Smooth muscle cell (in vitro differentiated cells): ENCODE measurements at regions not wholly inside any gene's neighbourhood (a gene's known extent, or its start where the extent isn't known, plus 50 kb on each side); places are given as distances from the start of the nearest gene placed in this dataset.

ENCODE experiments used
- DNase-seq: peaks from one replicate; lab custom pipeline; 2025; ENCODE audit not compliant: unreplicated experiment; lab: John Stamatoyannopoulos, UW
- H2AFZ ChIP-seq: fragments of 200-600 bp; sonication (generic); 2 replicates; pipeline ENCODE4 v1.6.0; 2016; ENCODE audit warnings: antibody characterized with exemption, low read depth, mild to moderate bottlenecking
- H3F3A ChIP-seq: fragments of 200-600 bp; sonication (generic); 2 replicates; pipeline ENCODE4 v1.6.0; 2017; ENCODE audit warnings: antibody characterized with exemption, low read depth
- H3K27ac ChIP-seq: fragments of 200-600 bp; sonication (generic); 2 replicates; pipeline ENCODE4 v1.5.1; 2016; ENCODE audit warnings: low read depth, mild to moderate bottlenecking
- H3K27me3 ChIP-seq: fragments of 200-600 bp; sonication (generic); 2 replicates; pipeline ENCODE4 v1.6.1; 2016; ENCODE audit warnings: low read depth, mild to moderate bottlenecking
- H3K36me3 ChIP-seq: fragments of 200-600 bp; sonication (generic); 2 replicates; pipeline ENCODE4 v1.5.1; 2016; ENCODE audit warnings: low read depth
- H3K4me1 ChIP-seq: fragments of 200-600 bp; sonication (generic); 2 replicates; pipeline ENCODE4 v1.5.1; 2016; ENCODE audit warnings: low read depth
- H3K4me2 ChIP-seq: fragments of 200-600 bp; sonication (generic); 2 replicates; pipeline ENCODE4 v1.6.0; 2016; ENCODE audit warnings: mild to moderate bottlenecking
- H3K4me3 ChIP-seq: fragments of 200-600 bp; sonication (generic); 2 replicates; pipeline ENCODE4 v1.5.1; 2016; ENCODE audit warnings: mild to moderate bottlenecking
- H3K79me2 ChIP-seq: fragments of 200-600 bp; sonication (generic); 2 replicates; pipeline ENCODE4 v1.6.0; 2016; ENCODE audit warnings: low read depth, mild to moderate bottlenecking
- H3K9ac ChIP-seq: fragments of 200-600 bp; sonication (generic); 2 replicates; pipeline ENCODE4 v1.6.0; 2016; ENCODE audit warnings: low read depth
- H3K9me3 ChIP-seq: fragments of 200-600 bp; sonication (generic); replicated peaks from 2 replicates; pipeline ENCODE4 v1.5.1; 2016; ENCODE audit warnings: low read depth
- H4K20me1 ChIP-seq: fragments of 200-600 bp; sonication (generic); 2 replicates; pipeline ENCODE4 v1.6.0; 2016; ENCODE audit warnings: low read depth
- WGBS: methylation state at CpG from one replicate; pipeline ENCODE4 v1.1.7; 2016; ENCODE audit warnings: low lambda C conversion rate; 5-methylcytosine and 5-hydroxymethylcytosine counted together
- TF ChIP-seq, protein P1 (sequence below): fragments of 200-600 bp; sonication (generic); IDR thresholded peaks from 2 replicates; pipeline ENCODE4 v1.5.1; 2017; ENCODE audit warnings: borderline replicate concordance, mild to moderate bottlenecking, antibody characterized with exemption; ENCODE audit not compliant: insufficient read depth, poor library complexity, severe bottlenecking

GRCh38 chr6:81988871-81989270, 236.4 kb upstream of the TENT5A start:
- Histone ChIP-seq H3K27ac (no peak overlapping the region), H3K4me3 (no peak overlapping the region), H3K79me2 (no peaks in the 10 kb centered on the region), H3K9me3 (no peaks in the 10 kb centered on the region), H3K4me2 (peak overlapping the region; percentile 4), H3K4me1 (no peaks in the 10 kb centered on the region), H3K36me3 (no peaks in the 10 kb centered on the region), H4K20me1 (no peaks in the 10 kb centered on the region), H3F3A (no peaks in the 10 kb centered on the region), H2AFZ (no peak overlapping the region), H3K27me3 (no peaks in the 10 kb centered on the region), H3K9ac (no peak overlapping the region)
- WGBS = 80% methylated on average over 3 of the region's 3 CpGs
- DNase-seq = no peak
- TF ChIP-seq, protein P1, sequence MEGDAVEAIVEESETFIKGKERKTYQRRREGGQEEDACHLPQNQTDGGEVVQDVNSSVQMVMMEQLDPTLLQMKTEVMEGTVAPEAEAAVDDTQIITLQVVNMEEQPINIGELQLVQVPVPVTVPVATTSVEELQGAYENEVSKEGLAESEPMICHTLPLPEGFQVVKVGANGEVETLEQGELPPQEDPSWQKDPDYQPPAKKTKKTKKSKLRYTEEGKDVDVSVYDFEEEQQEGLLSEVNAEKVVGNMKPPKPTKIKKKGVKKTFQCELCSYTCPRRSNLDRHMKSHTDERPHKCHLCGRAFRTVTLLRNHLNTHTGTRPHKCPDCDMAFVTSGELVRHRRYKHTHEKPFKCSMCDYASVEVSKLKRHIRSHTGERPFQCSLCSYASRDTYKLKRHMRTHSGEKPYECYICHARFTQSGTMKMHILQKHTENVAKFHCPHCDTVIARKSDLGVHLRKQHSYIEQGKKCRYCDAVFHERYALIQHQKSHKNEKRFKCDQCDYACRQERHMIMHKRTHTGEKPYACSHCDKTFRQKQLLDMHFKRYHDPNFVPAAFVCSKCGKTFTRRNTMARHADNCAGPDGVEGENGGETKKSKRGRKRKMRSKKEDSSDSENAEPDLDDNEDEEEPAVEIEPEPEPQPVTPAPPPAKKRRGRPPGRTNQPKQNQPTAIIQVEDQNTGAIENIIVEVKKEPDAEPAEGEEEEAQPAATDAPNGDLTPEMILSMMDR = no peak

- Histone ChIP-seq H2AFZ (no peak overlapping the region), H3K9ac (no peak overlapping the region), H3K4me2 (peak overlapping the region; percentile 4), H3K27ac (no peak overlapping the region), H4K20me1 (no peaks in the 10 kb centered on the region), H3K27me3 (no peaks in the 10 kb centered on the region), H3K4me3 (no peak overlapping the region), H3K4me1 (no peaks in the 10 kb centered on the region), H3F3A (no peaks in the 10 kb centered on the region), H3K79me2 (no peaks in the 10 kb centered on the region), H3K36me3 (no peaks in the 10 kb centered on the region), H3K9me3 (no peaks in the 10 kb centered on the region)
- TF ChIP-seq, protein P1 = no peak
- WGBS = 72% methylated on average over 1 of the region's 1 CpG
- DNase-seq = no peak
These were observed 236.0 kb upstream of the TENT5A start for GRCh38 chr6:81988446-81988845.

DNA sequence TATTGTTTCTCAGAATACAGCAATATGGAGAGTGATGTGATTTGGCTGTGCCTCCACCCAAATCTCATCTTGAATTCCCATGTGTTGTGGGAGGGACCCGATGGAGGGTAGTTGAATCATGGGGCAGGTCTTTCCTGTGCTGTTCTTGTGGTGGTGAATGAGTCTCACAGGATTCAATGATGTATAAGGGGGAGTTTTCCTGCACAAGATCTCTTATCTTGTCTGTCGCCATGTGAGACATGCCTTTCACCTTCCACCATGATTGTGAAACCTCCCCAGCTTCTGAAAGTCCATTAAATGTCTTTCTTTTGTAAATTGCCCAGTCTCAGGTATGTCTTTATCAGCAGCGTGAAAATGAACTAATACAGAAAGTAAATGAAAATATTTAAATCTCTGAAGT, 234.8 kb upstream of the TENT5A start:
- WGBS = 81% methylated on average over 3 of the region's 3 CpGs
- Histone ChIP-seq H3K36me3 (no peaks in the 10 kb centered on the region), H3K27ac (no peak overlapping the region), H4K20me1 (no peaks in the 10 kb centered on the region), H3K4me2 (no peak overlapping the region), H3K9ac (no peak overlapping the region), H3K27me3 (no peaks in the 10 kb centered on the region), H3K79me2 (no peaks in the 10 kb centered on the region), H3K4me1 (no peaks in the 10 kb centered on the region), H3K4me3 (no peak overlapping the region), H3F3A (no peaks in the 10 kb centered on the region), H2AFZ (no peak overlapping the region), H3K9me3 (no peaks in the 10 kb centered on the region)
- TF ChIP-seq, protein P1 = no peak
- no peak for DNase-seq

- Histone ChIP-seq H3K9ac (no peak overlapping the region), H3K4me2 (no peak overlapping the region), H4K20me1 (no peaks in the 10 kb centered on the region), H3K27ac (no peak overlapping the region), H3K27me3 (no peaks in the 10 kb centered on the region), H3K36me3 (no peaks in the 10 kb centered on the region), H3K4me1 (no peaks in the 10 kb centered on the region), H2AFZ (no peak overlapping the region), H3K79me2 (no peaks in the 10 kb centered on the region), H3K9me3 (peaks cover 5% of the 10 kb centered on the region), H3F3A (no peaks in the 10 kb centered on the region), H3K4me3 (no peak overlapping the region)
- TF ChIP-seq, protein P1 = no peak
- 100% methylated on average over 1 of the region's 1 CpG for WGBS
- DNase-seq = no peak
These were observed 232.7 kb upstream of the TENT5A start for GRCh38 chr6:81985191-81985590.
